B cell (primary cell): ENCODE measurements at regions not wholly inside any gene's neighbourhood (a gene's known extent, or its start where the extent isn't known, plus 50 kb on each side); places are given as distances from the start of the nearest gene placed in this dataset.

Experiments
- ATAC-seq: fragments of 200-7000 bp; cut with Tn5 transposase; one replicate; pipeline ENCODE4 v1.10.0; 2021; ENCODE audit warnings: low read depth, mild to moderate bottlenecking, moderate number of reproducible peaks, moderate library complexity
- CTCF ChIA-PET: fragments of 350-600 bp; sonication (Branson Sonifier 250); formaldehyde crosslinking; loops from one replicate; lab custom pipeline; 2021; ENCODE audit warnings: antibody characterized with exemption, inconsistent platforms; lab: Charles Lee
- POLR2A ChIA-PET: fragments of 350-600 bp; sonication (Branson Sonifier 250); formaldehyde crosslinking; loops from one replicate; lab custom pipeline; 2021; ENCODE audit warnings: antibody characterized with exemption; lab: Charles Lee
- DNase-seq: peaks from one replicate; pipeline ENCODE4 v3.0.0; 2013
- H2AFZ ChIP-seq: 2 replicates; pipeline ENCODE4 v1.6.1; 2012; ENCODE audit warnings: mild to moderate bottlenecking, low read depth, low read length; ENCODE audit not compliant: insufficient read depth, poor library complexity, severe bottlenecking
- H3K27ac ChIP-seq, 2 donors: 1 replicate in 1 of 2; 2 replicates in 1 of 2; pipeline ENCODE4 v1.5.1; 2012 to 2013; ENCODE audit warnings: low read length in 2 of 2, mild to moderate bottlenecking in 2 of 2, moderate library complexity in 1 of 2
- H3K27me3 ChIP-seq, 4 experiments: fragments of 200-600 bp in 1 of 4; sonication (generic) in 1 of 4; replicated peaks in 1 of 4; 1 replicate in 2 of 4; 2 replicates in 2 of 4; pipeline versions ENCODE4 v1.6.1 to v1.7.0; 2013 to 2016; ENCODE audit warnings: low read length in 3 of 4, mild to moderate bottlenecking in 2 of 4, mixed read lengths in 1 of 4, moderate library complexity in 1 of 4; ENCODE audit not compliant: insufficient read depth in 4 of 4, control insufficient read depth in 3 of 4; ENCODE audit errors: control extremely low read depth in 1 of 4
- H3K36me3 ChIP-seq, 2 experiments: replicated peaks in 1 of 2; 1 replicate in 1 of 2; 2 replicates in 1 of 2; pipeline versions ENCODE4 v1.6.1 to v1.7.1; 2013; ENCODE audit warnings: low read length in 1 of 2; ENCODE audit not compliant: insufficient read depth in 2 of 2, control insufficient read depth in 1 of 2; ENCODE audit errors: control extremely low read depth in 1 of 2, extremely low read depth in 1 of 2
- H3K4me1 ChIP-seq, 2 donors: fragments of 200-600 bp in 1 of 2; sonication (generic) in 1 of 2; 1 replicate in 1 of 2; 2 replicates in 1 of 2; pipeline versions ENCODE4 v1.5.1 to v1.6.1; 2013 to 2017; ENCODE audit warnings: low read length in 2 of 2; ENCODE audit not compliant: control insufficient read depth in 2 of 2, insufficient read depth in 2 of 2
- H3K4me2 ChIP-seq: replicated peaks from 2 replicates; pipeline ENCODE3; 2012; ENCODE audit warnings: mild to moderate bottlenecking, low read depth, low read length; ENCODE audit not compliant: poor library complexity, severe bottlenecking
- H3K4me3 ChIP-seq, 5 experiments: fragments of 200-600 bp in 1 of 5; sonication (generic) in 1 of 5; 1 replicate in 3 of 5; 2 replicates in 2 of 5; pipeline versions ENCODE4 v1.5.1 to v1.7.0; 2011 to 2016; ENCODE audit warnings: low read length in 4 of 5, mild to moderate bottlenecking in 4 of 5, low read depth in 2 of 5, control low read depth in 1 of 5, moderate library complexity in 1 of 5; ENCODE audit not compliant: insufficient read depth in 1 of 5; ENCODE audit errors: control extremely low read depth in 1 of 5, extremely low read depth in 1 of 5
- H3K79me2 ChIP-seq: fragments of 200-600 bp; sonication (generic); one replicate; pipeline ENCODE4 v1.6.0; 2016; ENCODE audit warnings: low read length; ENCODE audit not compliant: control insufficient read depth, insufficient read depth
- H3K9ac ChIP-seq: fragments of 200-600 bp; sonication (generic); 2 replicates; pipeline ENCODE4 v1.6.1; 2017; ENCODE audit warnings: mild to moderate bottlenecking, low read length, moderate library complexity
- H3K9me3 ChIP-seq, 3 donors: one replicate each; pipeline versions ENCODE4 v1.6.1 to v1.7.1; 2013; ENCODE audit warnings: low read length in 2 of 3; ENCODE audit not compliant: control insufficient read depth in 2 of 3, insufficient read depth in 1 of 3; ENCODE audit errors: control extremely low read depth in 1 of 3
- H4K20me1 ChIP-seq: 2 replicates; pipeline ENCODE4 v1.6.0; 2012; ENCODE audit warnings: mild to moderate bottlenecking, low read length; ENCODE audit not compliant: insufficient read depth, control insufficient read depth, poor library complexity, severe bottlenecking
- H3K27ac Mint-ChIP-seq: one replicate; pipeline ENCODE4 v1.8.0; 2021; ENCODE audit warnings: mixed read lengths
- H3K27me3 Mint-ChIP-seq: one replicate; pipeline ENCODE4 v1.8.0; 2021; ENCODE audit warnings: mixed read lengths
- H3K4me1 Mint-ChIP-seq: one replicate; pipeline ENCODE4 v1.8.0; 2021; ENCODE audit warnings: mixed read lengths
- H3K4me3 Mint-ChIP-seq: one replicate; pipeline ENCODE4 v1.8.0; 2021; ENCODE audit warnings: mixed read lengths
- H3K9me3 Mint-ChIP-seq: one replicate; pipeline ENCODE4 v1.8.0; 2022; ENCODE audit warnings: mixed read lengths; ENCODE audit not compliant: insufficient read depth
- CTCF ChIP-seq: fragments of 200-600 bp; IDR thresholded peaks from one replicate; pipeline ENCODE4 v1.8.0; 2022; ENCODE audit warnings: antibody characterized with exemption, mild to moderate bottlenecking
- EZH2 ChIP-seq: IDR thresholded peaks from 2 replicates; pipeline ENCODE4 v1.6.1; 2012; ENCODE audit warnings: borderline replicate concordance, low read depth, mild to moderate bottlenecking, moderate library complexity, low read length; ENCODE audit not compliant: insufficient read depth, poor library complexity, severe bottlenecking
- WGBS: methylation state at CpG from one replicate; pipeline ENCODE4 v1.1.5; 2013; ENCODE audit warnings: missing lambda C conversion rate; ENCODE audit not compliant: insufficient coverage; 5-methylcytosine and 5-hydroxymethylcytosine counted together
- intact Hi-C: fragments of 100-400 bp; cut with micrococcal nuclease; formaldehyde crosslinking; loops from one replicate; pipeline ENCODE4 v1.10.0; 2022

GRCh38 chr16:54724346-54724925 is 206.2 kb upstream of the IRX5 start:
- H3K4me2 ChIP-seq, result no peak overlapping the region
- H3K27ac ChIP-seq, result no peak overlapping the region
- WGBS, result 78% methylated on average over 1 of the region's 3 CpGs
- DNase-seq, result no peak
- CTCF ChIA-PET, result no interaction called here
- H3K27me3 Mint-ChIP-seq, result no peaks in the 10 kb centered on the region
- POLR2A ChIA-PET, result no interaction called here
- H3K27me3 ChIP-seq, result no peaks in the 10 kb centered on the region
- H3K9ac ChIP-seq, result no peak overlapping the region
- H3K27ac Mint-ChIP-seq, result no peak overlapping the region
- H3K79me2 ChIP-seq, result no peaks in the 10 kb centered on the region
- TF ChIP-seq CTCF (no peak), EZH2 (no peak)
- H3K9me3 ChIP-seq, result peaks cover 0 to 2% (median 0%) of the 10 kb centered on the region in 3 donors
- intact Hi-C loops, result no loop called here
- H3K36me3 ChIP-seq, result no peaks in the 10 kb centered on the region
- peaks cover 5% of the 10 kb centered on the region for H3K9me3 Mint-ChIP-seq
- no peaks in the 10 kb centered on the region for H3K4me1 Mint-ChIP-seq
- no peaks in the 10 kb centered on the region for H3K4me1 ChIP-seq
- no peak overlapping the region for H2AFZ ChIP-seq
- ATAC-seq, result no peak
- H3K4me3 ChIP-seq, result no peak overlapping the region
- no peaks in the 10 kb centered on the region for H4K20me1 ChIP-seq
- no peak overlapping the region for H3K4me3 Mint-ChIP-seq

- peaks cover 5% of the 10 kb centered on the region for H3K9me3 Mint-ChIP-seq
- Histone ChIP-seq H3K27ac (no peak overlapping the region), H3K79me2 (no peaks in the 10 kb centered on the region), H3K9ac (no peak overlapping the region), H3K9me3 (peaks cover 0 to 6% (median 0%) of the 10 kb centered on the region in 3 donors), H3K4me3 (no peak overlapping the region), H2AFZ (no peak overlapping the region), H3K4me2 (no peak overlapping the region), H3K4me1 (no peaks in the 10 kb centered on the region), H3K27me3 (no peaks in the 10 kb centered on the region), H4K20me1 (no peaks in the 10 kb centered on the region), H3K36me3 (no peaks in the 10 kb centered on the region)
- CTCF ChIA-PET, result no interaction called here
- POLR2A ChIA-PET, result no interaction called here
- intact Hi-C loops, result no loop called here
- no peaks in the 10 kb centered on the region for H3K27me3 Mint-ChIP-seq
- WGBS, result 57% methylated on average over 1 of the region's 2 CpGs
- no peak overlapping the region for H3K27ac Mint-ChIP-seq
- TF ChIP-seq CTCF, result no peak
- TF ChIP-seq EZH2, result no peak
- ATAC-seq (no peak), DNase-seq (no peak)
- no peak overlapping the region for H3K4me3 Mint-ChIP-seq
- no peaks in the 10 kb centered on the region for H3K4me1 Mint-ChIP-seq
Measured at GRCh38 chr16:54722210-54722676, 208.4 kb upstream of the IRX5 start.
